HCEC 1CT (cell line): ENCODE measurements at regions not wholly inside any gene's neighbourhood (a gene's known extent, or its start where the extent isn't known, plus 50 kb on each side); places are given as distances from the start of the nearest gene placed in this dataset.

Experiments used
- DNase-seq: peaks from one replicate; pipeline ENCODE4 v3.0.0-alpha.2; 2017

DNA sequence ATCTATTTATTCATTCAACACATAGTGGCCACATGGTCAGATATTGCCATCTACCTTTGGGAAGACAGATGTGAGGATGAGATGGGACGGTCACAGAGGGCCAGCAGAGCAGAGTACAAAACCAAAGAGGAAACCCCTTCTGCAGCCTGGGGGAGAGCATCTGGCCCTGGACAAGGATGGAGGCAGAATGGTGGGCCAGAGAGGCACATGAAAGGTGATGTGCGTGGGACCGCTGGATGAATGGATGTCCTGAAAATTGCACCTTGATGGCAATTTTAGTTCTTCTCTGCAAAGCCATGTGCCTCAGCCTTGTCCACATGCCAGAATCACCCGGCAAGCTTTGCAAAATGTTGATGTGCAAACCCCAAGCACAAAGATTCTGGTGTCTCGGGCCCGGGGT lies 77.4 kb upstream of the CD93 start:
- no peak for DNase-seq

DNA sequence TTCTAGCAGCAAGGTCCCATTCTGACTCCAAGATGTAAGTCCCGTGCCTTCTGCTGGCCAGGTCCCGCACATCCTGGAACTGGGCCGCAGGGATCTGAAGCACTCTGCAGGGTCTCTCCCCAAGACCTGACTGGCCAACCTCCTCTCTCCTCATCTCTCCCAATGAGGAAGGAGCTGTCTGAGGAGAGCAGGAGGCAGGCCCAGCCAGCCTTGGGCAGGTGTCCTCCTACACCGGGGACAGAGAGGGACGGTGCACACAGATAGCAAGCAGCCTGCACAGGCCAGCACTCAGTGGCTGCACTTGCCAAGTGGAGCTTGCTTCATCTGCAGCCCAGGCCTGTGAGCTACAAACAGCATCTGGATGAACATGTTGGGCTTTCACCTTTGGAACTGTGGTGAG lies 76.8 kb upstream of the CD93 start:
- DNase-seq: no peak

DNA sequence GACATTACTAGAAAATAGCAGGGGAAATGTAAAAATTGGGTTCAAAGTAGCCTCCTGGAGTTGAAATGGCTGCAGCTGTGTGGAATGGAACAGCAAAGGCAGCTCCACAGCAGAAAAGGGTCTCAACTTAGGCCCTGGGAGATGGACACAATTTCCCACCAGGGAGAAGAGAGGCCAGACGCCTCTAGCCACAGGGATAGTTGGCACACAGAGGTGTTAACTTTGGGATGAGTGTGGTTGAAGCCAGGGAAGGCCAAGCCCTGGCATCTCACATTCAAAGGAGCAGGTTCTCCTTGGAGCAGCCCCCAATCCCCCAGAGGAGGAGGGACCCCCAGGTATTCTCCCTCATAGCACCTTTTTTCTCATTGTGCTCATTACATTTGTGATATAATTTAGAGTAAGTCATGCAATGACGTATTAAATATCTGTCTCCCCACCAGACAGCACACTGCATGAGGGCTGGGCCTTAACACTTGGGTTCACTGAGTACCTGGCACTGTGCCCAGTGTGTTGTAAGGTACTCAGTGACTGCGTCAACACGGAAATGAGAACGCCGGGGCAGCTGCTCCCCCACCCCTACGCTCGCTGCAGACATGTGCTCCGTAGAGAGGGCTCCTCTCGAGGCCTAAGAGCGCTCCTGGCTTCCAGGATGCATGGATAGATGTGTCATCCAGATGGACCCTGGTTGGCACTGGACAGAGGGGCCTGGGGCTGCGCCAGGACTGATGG lies 76.0 kb upstream of the CD93 start:
- no peak for DNase-seq

DNA sequence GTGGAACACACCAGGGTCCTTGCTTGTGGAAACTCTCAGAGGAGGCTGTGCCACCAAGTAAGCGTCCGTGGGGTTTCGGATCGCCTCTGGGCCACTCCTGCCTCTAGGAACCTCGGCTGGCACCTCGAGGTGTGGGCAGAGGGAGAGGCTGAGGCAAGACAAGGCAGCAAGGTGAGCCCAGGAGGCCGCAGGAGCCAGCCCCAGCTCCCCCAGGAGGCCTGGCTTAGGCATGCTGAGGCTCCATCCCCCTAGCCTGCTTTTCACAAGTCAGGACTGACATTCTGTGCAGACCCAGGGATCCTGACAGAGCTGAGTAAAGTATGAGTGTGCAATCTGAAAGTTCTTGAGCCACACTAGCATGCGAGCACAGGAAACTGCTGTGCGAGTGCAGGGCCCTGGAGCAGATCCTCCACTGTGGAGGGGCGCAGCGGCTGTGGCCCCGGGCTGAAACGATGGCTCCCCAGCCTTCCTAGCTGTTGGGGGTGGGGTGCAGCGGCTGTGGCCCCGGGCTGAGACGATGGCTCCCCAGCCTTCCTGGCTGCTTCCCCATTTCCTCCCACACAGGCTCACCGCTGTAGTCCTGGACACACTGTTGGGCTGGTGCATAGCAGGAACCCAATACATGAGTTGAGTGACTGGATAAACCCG lies 75.2 kb upstream of the CD93 start:
- DNase-seq: peak; percentile 52

DNA sequence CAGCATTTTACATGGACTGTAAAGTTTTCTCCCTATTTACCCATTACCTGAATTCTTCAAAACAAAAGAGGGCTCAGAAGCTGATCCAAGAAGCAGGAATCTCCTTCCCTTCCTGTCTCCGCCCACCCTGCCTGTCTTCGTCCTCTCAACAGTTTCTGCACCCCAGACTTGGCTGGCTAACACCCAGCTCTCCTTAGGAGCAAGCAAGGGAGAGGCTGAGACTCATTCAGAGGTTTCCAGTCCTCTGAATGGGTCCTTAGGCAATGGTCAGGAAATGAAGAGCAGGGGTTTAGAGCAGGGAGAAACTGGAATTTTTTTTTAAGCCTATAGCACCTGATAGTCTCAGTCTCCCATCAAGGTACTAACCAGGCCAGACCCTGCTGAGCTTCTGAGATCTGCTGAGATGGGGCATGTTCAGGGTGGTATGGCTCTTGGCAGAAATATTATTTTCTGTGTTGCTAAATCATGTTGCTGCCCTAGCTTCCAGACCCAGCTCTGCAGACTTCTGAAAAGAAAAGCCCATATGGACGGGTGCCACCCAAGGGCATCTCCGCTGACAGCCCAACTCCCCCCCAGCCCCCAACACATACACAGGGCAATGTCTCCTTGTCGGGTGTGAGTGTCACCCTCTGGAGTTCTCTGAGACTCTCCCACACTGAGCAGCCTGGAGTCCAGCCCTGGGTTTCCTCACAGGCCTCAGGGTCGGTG lies 74.6 kb upstream of the CD93 start:
- DNase-seq: no peak

- no peak for DNase-seq
These were observed 73.8 kb upstream of the CD93 start for GRCh38 chr20:23159947-23160318.

DNA sequence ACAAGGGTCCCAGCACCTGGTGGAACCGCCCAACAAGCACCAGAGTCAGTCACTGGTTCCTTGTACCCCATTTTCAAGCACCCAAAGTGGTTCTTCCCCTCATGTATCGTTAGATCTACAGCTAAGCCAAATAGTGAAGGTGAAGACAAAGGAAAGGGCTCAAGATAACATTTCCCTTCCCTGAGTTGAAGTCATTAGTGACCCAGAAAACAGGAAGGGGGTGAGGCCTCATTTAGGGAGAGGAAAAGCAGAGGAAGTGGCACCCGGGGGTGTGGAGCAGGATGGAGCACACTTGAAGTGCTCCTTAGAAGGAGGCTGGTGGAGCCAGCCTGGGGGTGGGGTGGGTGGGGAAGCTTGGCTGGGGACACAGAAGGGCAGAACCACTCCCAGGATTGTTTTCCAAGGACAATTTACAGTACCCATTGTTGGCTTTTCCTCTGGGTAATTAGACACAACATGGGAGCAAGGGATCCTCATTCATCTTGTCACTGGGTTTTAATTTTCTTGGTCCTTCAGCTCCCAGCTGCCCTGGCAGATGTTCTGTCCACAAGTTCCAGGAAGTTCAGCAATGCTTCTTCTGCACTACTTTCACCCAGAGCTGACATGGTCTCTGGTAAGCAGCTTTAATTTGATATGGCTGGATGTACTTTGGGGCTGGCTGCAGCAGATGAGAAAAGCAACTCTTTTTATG lies 73.3 kb upstream of the CD93 start:
- DNase-seq: no peak

- DNase-seq: no peak
These were observed 71.6 kb upstream of the CD93 start for GRCh38 chr20:23157734-23158133.

- DNase-seq: no peak
These were observed 70.8 kb upstream of the CD93 start for GRCh38 chr20:23156842-23157423.

DNA sequence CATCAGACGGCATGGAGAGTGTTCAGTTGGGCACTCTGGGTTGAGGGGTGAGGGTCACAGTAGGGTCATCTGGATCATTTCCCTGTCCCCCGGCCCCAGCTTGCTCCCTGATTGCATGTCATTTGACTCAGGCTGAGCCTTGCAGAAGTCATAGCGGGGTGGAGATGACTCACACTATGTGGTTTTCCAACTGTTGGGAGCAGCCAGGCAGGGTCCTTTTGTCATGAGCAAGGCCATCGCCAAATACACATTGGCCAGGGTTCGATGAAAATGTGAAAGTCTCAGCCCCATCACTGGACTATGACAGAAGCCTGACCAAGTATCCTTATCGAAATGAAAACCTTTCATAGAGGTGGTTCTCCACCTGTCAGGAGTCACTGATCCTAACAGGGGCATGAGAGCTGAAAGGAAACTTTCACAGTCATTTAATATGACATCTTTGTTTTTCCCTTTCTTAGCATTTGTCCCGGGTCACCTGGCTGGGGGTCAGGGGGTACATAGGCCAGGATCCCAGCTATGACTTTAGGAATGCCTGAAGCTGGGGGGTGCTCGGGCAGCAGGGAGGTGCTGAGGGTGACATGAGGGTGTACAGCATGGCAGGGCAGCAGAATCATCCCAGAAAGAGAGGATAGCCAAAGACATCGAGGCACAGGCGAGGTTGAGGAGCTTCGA lies 70.2 kb upstream of the CD93 start:
- DNase-seq: peak; percentile 78

- no peak for DNase-seq
These were observed 69.0 kb upstream of the CD93 start for GRCh38 chr20:23155141-23155590.

DNA sequence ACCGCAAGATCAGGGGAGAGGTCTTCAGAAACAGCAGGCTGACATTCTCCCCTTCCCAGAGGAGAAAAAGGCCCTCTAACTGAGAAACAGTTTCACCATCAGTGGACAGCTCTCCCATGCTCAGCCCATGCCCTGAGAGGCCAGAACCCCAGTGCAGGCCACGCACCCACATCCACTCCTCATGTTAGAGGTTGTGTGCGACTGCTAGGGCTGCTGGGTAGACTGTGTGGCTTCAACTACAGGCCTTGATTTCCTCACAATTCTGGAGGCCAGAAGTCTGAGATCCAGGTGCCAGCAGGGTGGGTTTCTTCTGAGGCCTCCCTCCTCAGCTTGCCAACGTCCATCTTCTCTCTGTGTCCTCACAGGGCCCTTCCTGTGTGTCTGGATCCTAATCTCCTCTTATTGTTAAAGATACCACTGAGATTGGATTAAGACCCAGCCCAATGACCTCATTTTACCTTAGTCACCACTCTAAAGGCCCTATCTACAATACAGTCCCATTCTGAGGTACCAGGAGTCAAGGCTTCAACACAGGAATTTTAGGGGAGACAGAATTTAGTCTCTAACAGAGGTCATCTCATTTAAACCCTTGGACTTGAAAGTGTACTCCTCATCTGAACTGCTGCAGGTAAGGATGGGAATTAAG lies 67.7 kb upstream of the CD93 start:
- DNase-seq: no peak

DNA sequence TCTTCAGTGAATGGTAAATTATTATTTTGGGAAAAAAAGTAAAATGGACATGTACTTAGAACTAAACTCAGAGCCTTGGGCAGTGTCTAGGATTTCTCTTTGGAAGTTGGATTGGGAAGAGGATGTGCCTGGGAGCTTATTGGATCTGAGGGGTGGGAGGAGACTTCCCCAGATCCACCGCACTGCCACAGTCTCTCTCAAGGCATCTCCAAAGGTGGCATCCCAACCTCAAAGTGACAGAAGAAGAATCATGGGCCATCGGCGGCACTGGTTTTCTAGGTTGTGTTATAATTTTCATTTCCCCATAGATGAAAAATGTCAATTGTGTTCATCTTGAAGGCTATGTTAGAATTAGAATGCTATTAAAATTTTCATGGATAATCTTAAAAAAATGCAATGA lies 66.8 kb upstream of the CD93 start:
- DNase-seq: no peak

GRCh38 chr20:23152308-23152892 lies 66.3 kb upstream of the CD93 start:
- DNase-seq: peak; percentile 66

DNA sequence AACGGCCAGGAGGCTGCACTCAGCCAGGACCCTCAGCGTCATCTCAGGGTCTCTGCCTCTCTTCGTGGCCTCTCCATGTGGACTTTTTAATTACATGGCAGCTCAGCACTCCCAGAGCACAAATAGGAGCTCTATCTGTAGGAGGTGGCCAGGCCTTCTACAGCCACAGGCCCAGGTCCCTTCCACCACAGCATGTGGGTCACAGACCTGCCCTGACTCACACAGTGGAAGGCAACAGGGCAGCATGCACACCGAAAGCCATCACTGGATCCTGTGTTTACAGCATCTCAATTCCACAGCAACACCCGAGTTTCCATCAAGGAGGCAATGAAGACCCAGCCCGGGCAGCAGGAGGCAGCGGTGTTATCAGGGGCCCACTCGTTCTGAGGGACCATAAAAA lies 65.8 kb upstream of the CD93 start:
- no peak for DNase-seq

- DNase-seq: no peak
These were observed 65.0 kb upstream of the CD93 start for GRCh38 chr20:23151008-23151703.

GRCh38 chr20:23150304-23151007 lies 64.3 kb upstream of the CD93 start:
- no peak for DNase-seq

DNA sequence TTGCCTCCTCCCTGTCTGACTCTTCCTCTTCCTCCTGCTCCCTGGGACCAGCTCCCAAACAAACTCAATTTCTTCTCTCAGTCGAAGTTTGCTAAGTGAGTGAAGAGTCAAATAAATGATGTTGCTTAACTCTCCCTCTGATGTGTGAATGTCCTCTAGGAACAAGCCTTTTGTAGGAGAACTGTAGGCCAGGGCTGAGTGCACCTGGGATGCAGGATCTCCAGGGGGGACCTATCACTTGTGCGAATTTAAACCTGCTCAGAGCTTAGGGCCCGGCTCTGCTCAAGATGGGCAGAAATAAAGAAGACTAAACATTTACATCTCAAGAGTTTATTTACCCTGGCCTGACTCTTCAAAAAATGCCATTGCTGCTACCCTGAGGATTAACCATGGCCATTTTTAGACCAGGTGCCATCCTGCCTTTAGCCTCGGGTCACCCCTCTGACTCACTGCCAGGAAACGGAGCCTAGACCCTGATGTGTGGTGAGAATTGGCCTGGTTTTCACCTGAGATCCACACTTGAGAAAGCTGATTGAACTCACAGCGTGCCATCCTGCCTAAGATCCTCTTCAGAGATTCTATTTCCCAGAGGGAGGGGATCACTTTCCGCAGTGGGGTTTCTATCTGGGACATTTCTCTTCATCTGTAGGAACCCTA lies 63.6 kb upstream of the CD93 start:
- no peak for DNase-seq

GRCh38 chr20:23148731-23149570 lies 62.8 kb upstream of the CD93 start:
- DNase-seq: no peak
